Astrocyte of the cerebellum (primary cell): ENCODE measurements at regions not wholly inside any gene's neighbourhood (a gene's known extent, or its start where the extent isn't known, plus 50 kb on each side); places are given as distances from the start of the nearest gene placed in this dataset.
A peak's percentile ranks its signal among the peaks of the same experiment; 100 is the strongest.

ENCODE experiments used
- DNase-seq: peaks from one replicate; pipeline ENCODE4 v3.0.0-alpha.2; 2011; ENCODE audit warnings: low read depth
- H3K4me3 ChIP-seq: 2 replicates; pipeline ENCODE4 v1.5.1; 2011; ENCODE audit warnings: mild to moderate bottlenecking, low read depth, low read length, moderate library complexity
- CTCF ChIP-seq: IDR thresholded peaks from 2 replicates; pipeline ENCODE4 v1.5.1; 2012; ENCODE audit warnings: low read length, low read depth, moderate library complexity, mild to moderate bottlenecking; ENCODE audit errors: missing control alignments
- in situ Hi-C: cut with HindIII; loops from 2 replicates; pipeline ENCODE4 v1.10.0; 2017; ENCODE audit warnings: low sequenced_read_pairs

- no peak for DNase-seq
Observed at GRCh38 chr7:41107330-41107937, 595.5 kb downstream of the INHBA start.

GRCh38 chr7:41104631-41105030 lies 598.3 kb downstream of the INHBA start:
- no peak for DNase-seq
- no peak overlapping the region for H3K4me3 ChIP-seq
- no peak for TF ChIP-seq CTCF
- in situ Hi-C loops, result no loop called here

More at GRCh38 chr7:41107330-41107937, 595.5 kb downstream of the INHBA start:
- no peak for TF ChIP-seq CTCF
- in situ Hi-C loops, result no loop called here
- H3K4me3 ChIP-seq, result no peak overlapping the region

GRCh38 chr7:41103331-41103730 lies 599.6 kb downstream of the INHBA start:
- in situ Hi-C loops, result no loop called here
- no peak for DNase-seq
- no peak overlapping the region for H3K4me3 ChIP-seq
- TF ChIP-seq CTCF, result no peak

GRCh38 chr7:41098846-41099245 lies 604.0 kb downstream of the INHBA start:
- in situ Hi-C loops, result loop anchor here (5.0 kb wide), 1 partner anchor 62 kb away; no protein-coding TSS in a partner anchor
- H3K4me3 ChIP-seq, result no peak overlapping the region
- DNase-seq, result no peak
- TF ChIP-seq CTCF, result no peak

GRCh38 chr7:41098402-41098801 lies 604.5 kb downstream of the INHBA start:
- in situ Hi-C loops, result loop anchor here (5.0 kb wide), 1 partner anchor 61 kb away; no protein-coding TSS in a partner anchor
- TF ChIP-seq CTCF, result no peak
- DNase-seq, result no peak
- no peak overlapping the region for H3K4me3 ChIP-seq

GRCh38 chr7:41097501-41097900 lies 605.4 kb downstream of the INHBA start:
- no peak overlapping the region for H3K4me3 ChIP-seq
- no peak for TF ChIP-seq CTCF
- in situ Hi-C loops, result loop anchor here (5.0 kb wide), 1 partner anchor 60 kb away; no protein-coding TSS in a partner anchor
- DNase-seq, result peak; percentile 82
